A549 (cell line): ENCODE measurements at regions not wholly inside any gene's neighbourhood (a gene's known extent, or its start where the extent isn't known, plus 50 kb on each side); places are given as distances from the start of the nearest gene placed in this dataset.

ENCODE experiments used
- ATAC-seq, 2 experiments: fragments of 200-7000 bp in 1 of 2; fragments of >200 bp in 1 of 2; cut with Nextera tagmentation in 1 of 2; cut with Tn5 transposase in 1 of 2; 3 replicates each; pipeline versions ENCODE4 v1.8.0 to v1.9.1; 2018 to 2020; ENCODE audit warnings: mild to moderate bottlenecking in 1 of 2, moderate library complexity in 1 of 2
- CTCF ChIA-PET: fragments of 300-600 bp; sonication (Branson Sonifier 250); formaldehyde crosslinking; extraction: SDS; loops from one replicate; lab custom pipeline; 2021; ENCODE audit warnings: antibody characterized with exemption, inconsistent platforms; lab: Yijun Ruan, JAX
- POLR2A ChIA-PET: fragments of 350-600 bp; formaldehyde crosslinking; extraction: SDS; loops from one replicate; lab custom pipeline; 2021; ENCODE audit warnings: antibody characterized with exemption, inconsistent platforms; lab: Yijun Ruan, JAX
- DNase-seq, 2 experiments: peaks; one replicate each; pipeline versions ENCODE4 v3.0.0 to v3.0.0-alpha.2; 2011 to 2016; ENCODE audit warnings: low read depth in 1 of 2, low spot score in 1 of 2
- FAIRE-seq: peaks from 2 replicates; lab custom pipeline; 2011; peaks lifted over from hg19 to GRCh38; lab: Jason Lieb, UNC
- H3K27ac ChIP-seq, 2 experiments: fragments of >200 bp; sonication (Bioruptor Twin); formaldehyde crosslinking; 3 replicates each; pipeline ENCODE4 v1.5.1; 2016 to 2017
- H3K4me1 ChIP-seq: fragments of >200 bp; sonication (Bioruptor Twin); formaldehyde crosslinking; 3 replicates; pipeline ENCODE4 v1.6.1; 2016
- H3K4me2 ChIP-seq: fragments of >200 bp; sonication (Bioruptor Twin); formaldehyde crosslinking; 3 replicates; pipeline ENCODE4 v1.6.1; 2016
- H3K4me3 ChIP-seq: fragments of >200 bp; sonication (Bioruptor Twin); formaldehyde crosslinking; 3 replicates; pipeline ENCODE4 v1.5.1; 2016
- H3K9me3 ChIP-seq: fragments of >200 bp; sonication (Bioruptor Twin); formaldehyde crosslinking; 3 replicates; pipeline ENCODE4 v1.6.1; 2016
- ATOH8 ChIP-seq: fragments of 250-450 bp; sonication (Bioruptor Pico); IDR thresholded peaks from 2 replicates; pipeline ENCODE4 v1.5.0; 2020; ENCODE audit warnings: low read depth, mild to moderate bottlenecking, moderate library complexity
- BHLHE40 ChIP-seq: IDR thresholded peaks from 2 replicates; pipeline ENCODE4 v1.6.1; 2012; ENCODE audit warnings: low read depth, low read length, inconsistent platforms
- CBX8 ChIP-seq: fragments of 200-600 bp; sonication (generic); IDR thresholded peaks from 2 replicates; pipeline ENCODE4 v1.6.1; 2016
- CTCF ChIP-seq: fragments of >200 bp; sonication (Bioruptor Twin); formaldehyde crosslinking; IDR thresholded peaks from 3 replicates; pipeline ENCODE4 v1.5.1; 2016
- EP300 ChIP-seq, 2 experiments: fragments of >200 bp; sonication (Bioruptor Twin); formaldehyde crosslinking; IDR thresholded peaks; 2 replicates in 1 of 2; 3 replicates in 1 of 2; pipeline ENCODE4 v1.6.1; 2016 to 2017
- FOSB ChIP-seq: fragments of 250-450 bp; sonication (Bioruptor Pico); IDR thresholded peaks from 2 replicates; pipeline ENCODE4 v1.5.0; 2020; ENCODE audit warnings: mild to moderate bottlenecking, moderate library complexity
- FOXS1 ChIP-seq: fragments of 250-450 bp; sonication (Bioruptor Pico); IDR thresholded peaks from 2 replicates; pipeline ENCODE4 v1.5.0; 2020; ENCODE audit warnings: mild to moderate bottlenecking, moderate library complexity
- HEYL ChIP-seq: fragments of 250-450 bp; sonication (Bioruptor Pico); IDR thresholded peaks from 2 replicates; pipeline ENCODE4 v1.8.0; 2021; ENCODE audit warnings: mild to moderate bottlenecking, moderate library complexity
- HOXB13 ChIP-seq: fragments of 250-450 bp; sonication (Bioruptor Pico); IDR thresholded peaks from 2 replicates; pipeline ENCODE4 v1.5.0; 2020; ENCODE audit warnings: low read depth, mild to moderate bottlenecking, moderate library complexity
- HOXB5 ChIP-seq: fragments of 250-450 bp; sonication (Bioruptor Pico); IDR thresholded peaks from 2 replicates; pipeline ENCODE4 v1.5.0; 2020; ENCODE audit warnings: mild to moderate bottlenecking, moderate library complexity
- KDM1A ChIP-seq: fragments of 200-600 bp; sonication (generic); IDR thresholded peaks from 2 replicates; pipeline ENCODE4 v1.6.1; 2016; ENCODE audit warnings: low read depth, mild to moderate bottlenecking
- MAZ ChIP-seq: fragments of 150-350 bp; IDR thresholded peaks from 2 replicates; pipeline ENCODE4 v1.6.1; 2014; ENCODE audit warnings: antibody characterized with exemption, low read depth, low read length, borderline replicate concordance
- NFE2L2 ChIP-seq: fragments of 150-350 bp; conservative IDR thresholded peaks from 2 replicates; pipeline ENCODE4 v1.6.1; 2014; ENCODE audit warnings: low read length
- NR3C1 ChIP-seq: fragments of >200 bp; sonication (Bioruptor Twin); formaldehyde crosslinking; IDR thresholded peaks from 3 replicates; pipeline ENCODE4 v1.6.1; 2017
- POLR2AphosphoS2 ChIP-seq: conservative IDR thresholded peaks from 2 replicates; pipeline ENCODE4 v1.6.1; 2012; ENCODE audit warnings: low read length, improper control_type of control experiment, inconsistent platforms
- RCOR1 ChIP-seq: fragments of 150-350 bp; IDR thresholded peaks from 2 replicates; pipeline ENCODE4 v1.6.1; 2014; ENCODE audit warnings: antibody characterized with exemption, low read length, low read depth
- RNF2 ChIP-seq: fragments of 200-600 bp; sonication (generic); IDR thresholded peaks from 2 replicates; pipeline ENCODE4 v1.6.1; 2016; ENCODE audit warnings: low read depth, mild to moderate bottlenecking, antibody characterized with exemption, moderate library complexity, borderline replicate concordance
- TP53 ChIP-seq: fragments of 250-450 bp; sonication (Bioruptor Pico); IDR thresholded peaks from 2 replicates; pipeline ENCODE4 v1.5.0; 2021; ENCODE audit warnings: mild to moderate bottlenecking, moderate library complexity
- USF2 ChIP-seq: fragments of 450-650 bp; IDR thresholded peaks from 2 replicates; pipeline ENCODE4 v1.6.1; 2014; ENCODE audit warnings: antibody characterized with exemption
- ZC3H11A ChIP-seq: fragments of 450-650 bp; IDR thresholded peaks from 2 replicates; pipeline ENCODE4 v1.6.1; 2014; ENCODE audit warnings: antibody characterized with exemption, mild to moderate bottlenecking
- WGBS: methylation state at CpG from one replicate; pipeline ENCODE4 v1.1.6; 2017; ENCODE audit errors: missing lambda C conversion rate; 5-methylcytosine and 5-hydroxymethylcytosine counted together

- POLR2A ChIA-PET = no interaction called here
- no peak for FAIRE-seq
These were observed 101.5 kb downstream of the RPAP3 start for GRCh38 chr12:47604221-47604873.

GRCh38 chr12:47602949-47603558, 102.8 kb downstream of the RPAP3 start:
- POLR2A ChIA-PET = no interaction called here
- peak; percentile 64 to 74; a peak in 5 of 6 replicates for ATAC-seq
- DNase-seq = no peak
- H3K27ac ChIP-seq = no peak overlapping the region
- no peak overlapping the region for H3K4me3 ChIP-seq
- H3K4me1 ChIP-seq = no peaks in the 10 kb centered on the region
- TF ChIP-seq CBX8 (no peak), ZC3H11A (no peak), RCOR1 (no peak), HOXB5 (CRISPR knock-in tag) (no peak), ATOH8 (CRISPR knock-in tag) (no peak)
- 76% methylated on average over 11 of the region's 11 CpGs for WGBS
- no peak for FAIRE-seq
- CTCF ChIA-PET = interaction anchor here (1.5 to 1.6 kb wide), 2 partner anchors 11 to 13 kb away, joined by 5 to 6 read pairs; no protein-coding TSS in a partner anchor
- H3K4me2 ChIP-seq = no peak overlapping the region
- peaks cover 40% of the 10 kb centered on the region for H3K9me3 ChIP-seq

More at GRCh38 chr12:47604221-47604873, 101.5 kb downstream of the RPAP3 start:
- ATAC-seq = no peak
- no peak for TF ChIP-seq CTCF
- TF ChIP-seq CBX8 = no peak
- TF ChIP-seq HEYL (CRISPR knock-in tag) = no peak
- no peak for TF ChIP-seq POLR2AphosphoS2
- TF ChIP-seq EP300 (IDR thresholded peaks at IDR 0.05) = no peak
- TF ChIP-seq HOXB13 (CRISPR knock-in tag) = no peak
- no peak for TF ChIP-seq MAZ
- TF ChIP-seq RNF2 = no peak
- no peak for TF ChIP-seq FOXS1 (CRISPR knock-in tag)
- TF ChIP-seq NFE2L2 = no peak
- no peak for TF ChIP-seq BHLHE40
- no peak for TF ChIP-seq ZC3H11A
- no peak for TF ChIP-seq FOSB (CRISPR knock-in tag)
- TF ChIP-seq HOXB5 (CRISPR knock-in tag) = no peak
- no peak for TF ChIP-seq NR3C1
- TF ChIP-seq TP53 (CRISPR knock-in tag) = no peak
- no peak for TF ChIP-seq USF2
- no peak for TF ChIP-seq KDM1A
- 72% methylated on average over 1 of the region's 1 CpG for WGBS
- Histone ChIP-seq H3K9me3 (peaks cover 39% of the 10 kb centered on the region), H3K4me3 (no peak overlapping the region), H3K4me1 (no peaks in the 10 kb centered on the region), H3K4me2 (no peak overlapping the region), H3K27ac (no peak overlapping the region)
- no peak for DNase-seq
- CTCF ChIA-PET = interaction anchor here (1.0 to 1.6 kb wide), 3 partner anchors 12 to 52 kb away, joined by 3 to 5 read pairs (median 3); no protein-coding TSS in a partner anchor
